DND-41 (cell line): ENCODE measurements at regions not wholly inside any gene's neighbourhood (a gene's known extent, or its start where the extent isn't known, plus 50 kb on each side); places are given as distances from the start of the nearest gene placed in this dataset.
"Not testable (repeated sequence)": the region's sequence is repeated elsewhere in the genome, so short reads cannot be mapped to it uniquely, and the experiment has no call there.

Experiments
- ATAC-seq: fragments of 200-7000 bp; cut with Tn5 transposase; 3 replicates; pipeline ENCODE4 v1.9.1; 2021; ENCODE audit warnings: low read depth; ENCODE audit not compliant: insufficient read depth
- DNase-seq: peaks from one replicate; pipeline ENCODE4 v3.0.0-alpha.2; 2020
- H2AFZ ChIP-seq: 2 replicates; pipeline ENCODE4 v1.6.0; 2012; ENCODE audit warnings: low read depth, low read length
- H3K27ac ChIP-seq: 2 replicates; pipeline ENCODE4 v1.5.1; 2012; ENCODE audit warnings: low read length, inconsistent platforms
- H3K27me3 ChIP-seq: fragments of 200-600 bp; sonication (generic); 2 replicates; pipeline ENCODE4 v1.6.0; 2012; ENCODE audit warnings: low read length, mild to moderate bottlenecking, inconsistent platforms; ENCODE audit not compliant: insufficient read depth, poor library complexity
- H3K36me3 ChIP-seq: 2 replicates; pipeline ENCODE4 v1.5.1; 2012; ENCODE audit warnings: low read length, inconsistent platforms; ENCODE audit not compliant: insufficient read depth
- H3K4me1 ChIP-seq: 2 replicates; pipeline ENCODE4 v1.5.1; 2012; ENCODE audit warnings: mild to moderate bottlenecking, low read length; ENCODE audit not compliant: insufficient read depth
- H3K4me2 ChIP-seq: 2 replicates; pipeline ENCODE4 v1.6.0; 2012; ENCODE audit warnings: mild to moderate bottlenecking, moderate library complexity, low read length, inconsistent platforms; ENCODE audit not compliant: insufficient read depth
- H3K4me3 ChIP-seq, 2 experiments: fragments of 200-600 bp in 1 of 2; shearing (Covaris generic) in 1 of 2; 2 replicates each; pipeline ENCODE4 v1.5.1; 2012 to 2016; ENCODE audit warnings: inconsistent platforms in 2 of 2, low read length in 2 of 2, mild to moderate bottlenecking in 2 of 2, low read depth in 1 of 2, moderate library complexity in 1 of 2
- H3K79me2 ChIP-seq: 2 replicates; pipeline ENCODE4 v1.6.0; 2012; ENCODE audit warnings: low read length, inconsistent platforms; ENCODE audit not compliant: insufficient read depth
- H3K9ac ChIP-seq: 2 replicates; pipeline ENCODE4 v1.6.0; 2012; ENCODE audit warnings: low read depth, mild to moderate bottlenecking, inconsistent platforms, low read length, moderate library complexity
- H3K9me3 ChIP-seq: 2 replicates; pipeline ENCODE4 v1.5.1; 2012; ENCODE audit warnings: low read length, moderate library complexity, mild to moderate bottlenecking, inconsistent platforms; ENCODE audit not compliant: insufficient read depth, severe bottlenecking
- H4K20me1 ChIP-seq: 2 replicates; pipeline ENCODE4 v1.6.0; 2012; ENCODE audit warnings: low read length; ENCODE audit not compliant: insufficient read depth
- CTCF ChIP-seq: IDR thresholded peaks from 2 replicates; pipeline ENCODE4 v1.5.1; 2012; ENCODE audit warnings: borderline replicate concordance, low read length, moderate library complexity, mild to moderate bottlenecking; ENCODE audit not compliant: poor library complexity, severe bottlenecking; ENCODE audit errors: extremely low read depth
- EZH2 ChIP-seq: IDR thresholded peaks from 3 replicates; pipeline ENCODE4 v1.6.1; 2012; ENCODE audit warnings: borderline replicate concordance, low read depth, mild to moderate bottlenecking, moderate library complexity, low read length, inconsistent platforms; ENCODE audit not compliant: severe bottlenecking

GRCh38 chr2:190755772-190756415 lies 107.0 kb downstream of the NAB1 start:
- H2AFZ ChIP-seq = no peak overlapping the region
- H3K4me2 ChIP-seq = no peak overlapping the region
- H3K27ac ChIP-seq = no peak overlapping the region
- no peaks in the 10 kb centered on the region for H3K27me3 ChIP-seq
- H3K79me2 ChIP-seq = no peaks in the 10 kb centered on the region
- H3K4me1 ChIP-seq = no peaks in the 10 kb centered on the region
- no peak overlapping the region for H3K9ac ChIP-seq
- H3K36me3 ChIP-seq = no peaks in the 10 kb centered on the region
- H4K20me1 ChIP-seq = no peaks in the 10 kb centered on the region
- TF ChIP-seq EZH2 (no peak), CTCF (no peak)
- no peak for DNase-seq
- no peaks in the 10 kb centered on the region for H3K9me3 ChIP-seq
- ATAC-seq = no peak
- no peak overlapping the region for H3K4me3 ChIP-seq

DNA sequence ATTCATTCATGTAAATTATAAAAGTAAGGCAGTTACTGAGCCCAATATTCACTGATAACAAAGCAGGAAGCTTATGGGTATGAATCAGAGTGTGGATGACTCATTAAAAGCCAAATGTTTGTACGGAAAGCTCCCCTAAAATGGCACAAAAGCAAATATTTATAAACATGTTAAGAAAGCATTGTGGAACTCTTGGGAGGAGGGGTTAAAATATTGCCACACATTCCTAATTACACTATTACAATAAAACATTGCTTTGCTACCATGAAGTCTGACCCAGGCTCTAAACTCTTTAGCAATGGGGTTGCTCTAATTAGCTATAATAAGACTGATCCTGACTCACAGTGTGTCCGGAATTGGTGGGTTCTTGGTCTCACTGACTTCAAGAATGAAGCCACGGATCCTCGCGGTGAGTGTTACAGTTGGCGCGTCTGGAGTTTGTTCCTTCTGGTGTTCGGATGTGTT lies 110.9 kb downstream of the NAB1 start:
- H4K20me1 ChIP-seq = no peaks in the 10 kb centered on the region
- no peaks in the 10 kb centered on the region for H3K9me3 ChIP-seq
- no peak overlapping the region for H3K4me3 ChIP-seq
- H3K9ac ChIP-seq = no peak overlapping the region
- H3K4me1 ChIP-seq = no peaks in the 10 kb centered on the region
- H3K27me3 ChIP-seq = no peaks in the 10 kb centered on the region
- H3K27ac ChIP-seq = no peak overlapping the region
- no peak overlapping the region for H2AFZ ChIP-seq
- DNase-seq (no peak), ATAC-seq (no peak)
- no peaks in the 10 kb centered on the region for H3K79me2 ChIP-seq
- no peak for TF ChIP-seq CTCF
- TF ChIP-seq EZH2 = no peak
- H3K4me2 ChIP-seq = no peak overlapping the region
- H3K36me3 ChIP-seq = no peaks in the 10 kb centered on the region

- H3K4me2 ChIP-seq, H3K4me1 ChIP-seq, H3K9ac ChIP-seq, H3K36me3 ChIP-seq, ATAC-seq, H3K9me3 ChIP-seq, H3K27ac ChIP-seq, H3K79me2 ChIP-seq, H3K4me3 ChIP-seq, DNase-seq, H4K20me1 ChIP-seq, H3K27me3 ChIP-seq, H2AFZ ChIP-seq: not testable (repeated sequence)
These were observed 111.7 kb downstream of the NAB1 start for GRCh38 chr2:190760353-190761150.

DNA sequence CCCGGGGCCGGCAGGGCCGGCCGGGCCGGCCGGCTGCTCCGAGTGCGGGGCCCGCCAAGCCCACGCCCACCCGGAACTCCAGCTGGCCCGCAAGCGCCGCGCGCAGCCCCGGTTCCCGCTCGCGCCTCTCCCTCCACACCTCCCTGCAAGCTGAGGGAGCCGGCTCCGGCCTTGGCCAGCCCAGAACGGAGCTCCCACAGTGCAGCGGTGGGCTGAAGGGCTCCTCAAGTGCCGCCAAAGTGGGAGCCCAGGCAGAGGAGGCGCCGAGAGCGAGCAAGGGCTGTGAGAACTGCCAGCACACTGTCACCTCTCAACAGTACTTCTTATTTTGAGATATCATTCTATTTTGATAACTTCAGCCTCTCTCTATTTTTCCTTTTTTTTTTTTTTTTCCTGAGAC lies 112.3 kb downstream of the NAB1 start:
- not testable (repeated sequence) for H2AFZ ChIP-seq, H3K79me2 ChIP-seq, H3K9ac ChIP-seq, H3K4me1 ChIP-seq, H3K36me3 ChIP-seq, H3K4me2 ChIP-seq, H3K4me3 ChIP-seq, H3K27ac ChIP-seq, H3K9me3 ChIP-seq, ATAC-seq, H4K20me1 ChIP-seq, H3K27me3 ChIP-seq, DNase-seq
